WTC11 (cell line): ENCODE measurements at regions not wholly inside any gene's neighbourhood (a gene's known extent, or its start where the extent isn't known, plus 50 kb on each side); places are given as distances from the start of the nearest gene placed in this dataset.

ENCODE experiments used
- ATF2 ChIP-seq: sonication (generic); formaldehyde crosslinking; IDR thresholded peaks from 2 replicates; pipeline ENCODE4 v1.8.1; 2022; ENCODE audit warnings: low read depth, missing genetic modification reagents, borderline replicate concordance
- ATF6 ChIP-seq: sonication (generic); formaldehyde crosslinking; IDR thresholded peaks from 2 replicates; pipeline ENCODE4 v1.8.1; 2023; ENCODE audit warnings: mild to moderate bottlenecking, missing genetic modification reagents
- CREB1 ChIP-seq: sonication (generic); formaldehyde crosslinking; IDR thresholded peaks from 2 replicates; pipeline ENCODE4 v1.8.0; 2023; ENCODE audit warnings: mild to moderate bottlenecking, missing genetic modification reagents
- CTCF ChIP-seq: fragments of 200-600 bp; IDR thresholded peaks from 2 replicates; pipeline ENCODE4 v1.8.0; 2022; ENCODE audit warnings: antibody characterized with exemption
- E2F1 ChIP-seq: sonication (generic); formaldehyde crosslinking; IDR thresholded peaks from 2 replicates; pipeline ENCODE4 v1.8.0; 2022; ENCODE audit warnings: mild to moderate bottlenecking, missing genetic modification reagents
- GTF2I ChIP-seq: fragments of 250-450 bp; sonication (Bioruptor Pico); conservative IDR thresholded peaks from 2 replicates; pipeline ENCODE4 v1.4.0; 2021; ENCODE audit warnings: mild to moderate bottlenecking
- MAX ChIP-seq: sonication (generic); formaldehyde crosslinking; IDR thresholded peaks from 2 replicates; pipeline ENCODE4 v1.8.0; 2022; ENCODE audit warnings: mild to moderate bottlenecking, missing genetic modification reagents
- NR2C2 ChIP-seq: sonication (generic); formaldehyde crosslinking; IDR thresholded peaks from 2 replicates; pipeline ENCODE4 v1.8.0; 2022; ENCODE audit warnings: mild to moderate bottlenecking, missing genetic modification reagents
- NR3C1 ChIP-seq: sonication (generic); formaldehyde crosslinking; conservative IDR thresholded peaks from 2 replicates; pipeline ENCODE4 v1.8.1; 2023; ENCODE audit warnings: low read depth, mild to moderate bottlenecking, missing genetic modification reagents
- PRDM15 ChIP-seq: sonication (generic); formaldehyde crosslinking; IDR thresholded peaks from 2 replicates; pipeline ENCODE4 v1.8.0; 2022; ENCODE audit warnings: missing genetic modification reagents
- SMAD4 ChIP-seq: sonication (generic); formaldehyde crosslinking; IDR thresholded peaks from 2 replicates; pipeline ENCODE4 v1.8.0; 2022; ENCODE audit warnings: mild to moderate bottlenecking, missing genetic modification reagents
- SP1 ChIP-seq: sonication (generic); formaldehyde crosslinking; conservative IDR thresholded peaks from 2 replicates; pipeline ENCODE4 v1.8.1; 2022; ENCODE audit warnings: missing genetic modification reagents
- TCF7 ChIP-seq: sonication (generic); formaldehyde crosslinking; IDR thresholded peaks from 2 replicates; pipeline ENCODE4 v1.8.0; 2022; ENCODE audit warnings: mild to moderate bottlenecking, low read depth, missing genetic modification reagents, moderate library complexity
- ZNF121 ChIP-seq: sonication (generic); formaldehyde crosslinking; IDR thresholded peaks from 2 replicates; pipeline ENCODE4 v1.8.0; 2023; ENCODE audit warnings: missing genetic modification reagents

- TF ChIP-seq CTCF (no peak), PRDM15 (CRISPR knock-in tag) (no peak), CREB1 (CRISPR knock-in tag) (no peak), ZNF121 (CRISPR knock-in tag) (no peak), E2F1 (no peak), GTF2I (CRISPR knock-in tag) (no peak), ATF2 (CRISPR knock-in tag) (no peak), ATF6 (CRISPR knock-in tag) (no peak), TCF7 (CRISPR knock-in tag) (no peak), SP1 (CRISPR knock-in tag) (no peak), MAX (CRISPR knock-in tag) (no peak), SMAD4 (CRISPR knock-in tag) (no peak), NR2C2 (CRISPR knock-in tag) (no peak), NR3C1 (CRISPR knock-in tag) (no peak)
Observed at GRCh38 chr6:27584326-27584725, 111.4 kb upstream of the ZNF184 start.
